ENCODE measurements at regions not wholly inside any gene's neighbourhood (a gene's known extent, or its start where the extent isn't known, plus 50 kb on each side); places are given as distances from the start of the nearest gene placed in this dataset.
A peak's percentile ranks its signal among the peaks of the same experiment; 100 is the strongest.
"Not testable (repeated sequence)": the region's sequence is repeated elsewhere in the genome, so short reads cannot be mapped to it uniquely, and the experiment has no call there.

DNA sequence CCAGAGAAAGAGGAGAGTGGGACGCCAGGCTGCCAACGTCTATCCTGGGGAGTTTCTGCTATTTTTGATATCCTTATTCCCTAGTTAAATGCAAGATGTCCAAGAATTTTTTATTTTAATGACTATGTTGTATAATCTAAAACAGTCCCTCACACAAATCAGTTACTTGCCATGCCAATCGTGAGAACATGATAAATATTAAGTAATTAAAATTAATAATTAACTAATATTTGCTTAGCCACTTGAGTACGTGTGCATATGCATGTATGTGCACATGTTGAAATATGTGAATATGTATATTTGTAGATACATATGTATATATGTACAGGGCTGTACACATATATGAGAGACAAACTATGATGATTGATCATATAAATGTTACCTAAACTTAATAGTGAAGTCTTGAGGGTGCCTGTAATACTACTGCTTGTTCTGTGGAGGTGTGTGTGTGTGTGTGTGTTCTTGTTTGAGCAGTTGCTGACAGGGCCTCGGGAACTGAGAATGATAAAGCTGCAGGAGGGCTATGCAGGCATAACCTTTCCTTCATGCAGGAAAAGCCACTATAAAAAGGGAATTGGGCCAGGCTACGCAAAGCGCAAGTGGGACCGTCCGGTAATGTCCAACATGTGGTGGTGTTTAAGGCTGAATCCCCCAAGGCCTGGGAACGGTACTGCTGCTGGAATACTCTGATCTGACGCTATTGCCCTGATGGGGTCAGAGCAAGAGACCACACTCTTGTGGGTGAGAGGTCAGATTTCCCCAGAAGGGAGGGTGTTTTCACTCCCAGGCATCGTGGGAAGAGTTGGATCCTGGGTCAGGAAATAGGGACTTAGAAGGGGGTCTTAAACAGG is 148.3 kb upstream of the TBX18 start:
- DNase-seq = no peak

GRCh38 chr6:84910906-84911607 is 146.7 kb upstream of the TBX18 start:
- DNase-seq = no peak

DNA sequence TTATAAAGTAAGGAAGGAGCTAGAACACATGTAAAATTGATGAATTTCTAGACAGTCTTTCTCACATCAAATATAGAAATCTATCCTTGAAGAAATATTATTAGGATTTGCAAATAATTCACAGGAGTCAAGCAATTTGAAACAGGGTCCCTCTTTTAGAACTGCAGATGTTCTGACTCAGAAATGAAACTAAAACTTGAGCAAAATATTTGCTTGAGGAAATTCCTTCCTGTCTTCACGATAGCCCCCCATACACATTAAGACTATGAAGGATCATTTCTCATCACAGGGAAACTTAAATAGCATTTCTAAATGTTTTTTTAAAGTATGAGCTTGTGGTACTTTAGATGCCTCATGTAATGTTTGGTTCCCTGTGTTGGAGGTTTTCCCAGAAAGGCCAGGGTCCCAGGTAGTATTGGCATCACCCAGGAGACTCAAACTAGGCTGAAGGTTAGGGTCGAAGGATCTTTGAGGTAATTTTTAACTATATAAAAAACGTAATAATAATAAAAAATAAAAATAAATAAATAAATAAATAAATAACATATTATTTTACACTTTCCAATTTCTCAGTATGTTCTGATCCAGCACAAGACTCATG is 144.0 kb upstream of the TBX18 start:
- DNase-seq = no peak

DNA sequence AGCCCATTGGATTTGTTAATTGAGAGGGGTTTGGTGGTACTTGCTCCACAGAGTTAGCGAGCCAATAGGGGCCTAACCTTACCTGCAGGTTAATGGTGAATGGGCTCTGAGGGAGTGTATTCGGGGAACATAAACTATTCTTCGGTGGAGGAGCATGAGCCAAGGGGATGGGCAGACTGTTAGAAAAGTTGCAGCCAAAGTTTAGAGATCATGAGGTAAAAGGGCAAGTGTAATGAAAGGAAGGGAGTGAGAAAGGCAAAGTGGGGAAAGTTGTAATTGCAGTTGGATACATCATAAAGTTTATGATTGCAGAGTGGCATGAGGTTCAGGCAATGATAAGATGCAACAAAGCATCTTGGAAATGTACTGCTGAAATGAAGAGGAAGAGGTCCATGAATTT is 142.1 kb upstream of the TBX18 start:
- DNase-seq = no peak

- DNase-seq = no peak
Observed at GRCh38 chr6:84905823-84906222, 141.4 kb upstream of the TBX18 start.

- DNase-seq = no peak
Observed at GRCh38 chr6:84902354-84902928, 138.0 kb upstream of the TBX18 start.

DNA sequence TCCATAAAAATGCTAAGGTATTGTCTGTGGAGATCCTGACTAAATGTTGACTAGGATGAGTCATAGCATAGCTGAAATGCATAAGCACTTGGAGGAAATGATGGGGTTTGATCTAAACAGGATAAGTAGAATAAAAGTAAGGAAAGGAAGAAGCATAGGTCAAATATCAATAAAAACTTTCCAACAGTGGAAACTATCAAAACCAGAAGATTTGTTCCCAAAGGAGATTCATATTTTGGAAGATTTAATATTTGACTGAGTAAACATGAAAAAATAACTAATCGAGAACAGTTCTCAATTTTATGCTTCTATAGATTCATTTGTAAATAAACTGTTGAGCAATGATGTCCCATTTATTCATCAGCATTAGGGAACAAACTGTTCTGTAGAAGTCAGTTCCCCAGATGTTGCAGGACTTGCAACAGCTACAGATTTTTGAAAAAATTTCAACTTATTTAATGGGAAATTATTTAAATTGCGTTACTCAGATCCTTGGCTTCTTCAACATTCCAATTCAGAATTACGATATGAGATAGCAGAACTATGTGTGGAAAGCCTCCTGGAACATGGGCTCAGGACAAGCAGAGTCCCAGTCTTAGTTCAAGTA is 133.7 kb upstream of the TBX18 start:
- peak; percentile 24 to 59 for DNase-seq

DNA sequence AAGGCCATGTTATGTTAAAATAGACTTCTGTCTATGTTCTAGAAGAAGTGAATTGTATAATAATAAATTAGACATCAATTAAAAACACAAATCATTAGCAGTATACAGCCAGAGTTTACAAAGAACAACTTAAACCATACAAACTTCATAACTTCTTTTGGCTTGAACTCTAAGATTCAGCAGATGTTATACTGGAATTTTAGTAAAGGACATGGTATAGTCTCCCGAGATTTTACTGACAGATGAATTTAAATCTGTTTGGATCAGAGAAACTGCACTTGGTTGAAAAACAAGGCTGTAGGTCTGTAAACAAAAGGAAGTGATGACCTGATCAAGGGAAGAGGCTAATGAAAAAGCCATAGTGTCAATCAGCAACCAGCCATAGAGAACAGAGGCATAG is 132.6 kb upstream of the TBX18 start:
- DNase-seq = no peak

GRCh38 chr6:84892671-84893070 is 128.3 kb upstream of the TBX18 start:
- DNase-seq = no peak

- DNase-seq = no peak
Observed at GRCh38 chr6:84882768-84883766, 118.7 kb upstream of the TBX18 start.

- DNase-seq = not testable (repeated sequence)
Observed at GRCh38 chr6:84879385-84879784, 115.0 kb upstream of the TBX18 start.

DNA sequence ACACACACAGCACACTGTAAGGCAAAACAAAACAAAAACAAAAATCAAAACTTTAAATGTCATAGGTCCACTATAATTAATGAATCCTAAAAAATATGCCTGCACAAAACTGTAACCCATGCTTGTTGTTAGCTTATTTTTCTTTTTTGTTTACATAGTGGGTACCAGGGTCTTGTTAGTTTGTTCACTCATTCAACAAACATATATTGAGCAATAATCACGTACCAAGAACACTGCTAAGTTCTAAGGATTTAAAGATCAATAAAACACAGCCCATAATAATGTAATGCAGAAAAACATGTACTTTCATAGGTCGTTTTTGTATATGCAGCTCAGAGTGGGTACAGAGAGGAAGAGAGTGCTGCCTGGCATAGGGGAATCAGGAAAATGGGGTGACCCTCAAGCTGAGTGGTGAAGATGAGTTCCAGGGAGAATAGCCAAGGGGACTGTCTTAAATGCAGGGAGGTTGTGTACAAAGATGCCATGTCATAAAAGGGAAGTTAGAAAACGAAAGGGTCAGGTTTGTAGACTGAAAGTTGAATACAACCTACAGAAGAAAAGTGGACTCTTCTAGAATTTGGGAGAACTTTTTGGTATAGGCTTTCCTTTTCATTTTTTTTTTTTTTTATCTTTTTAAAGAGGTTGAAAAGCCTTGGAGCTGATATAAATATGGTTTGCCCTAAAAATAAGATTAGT is 113.3 kb upstream of the TBX18 start:
- DNase-seq = no peak

GRCh38 chr6:84876723-84877514 is 112.5 kb upstream of the TBX18 start:
- no peak for DNase-seq

DNA sequence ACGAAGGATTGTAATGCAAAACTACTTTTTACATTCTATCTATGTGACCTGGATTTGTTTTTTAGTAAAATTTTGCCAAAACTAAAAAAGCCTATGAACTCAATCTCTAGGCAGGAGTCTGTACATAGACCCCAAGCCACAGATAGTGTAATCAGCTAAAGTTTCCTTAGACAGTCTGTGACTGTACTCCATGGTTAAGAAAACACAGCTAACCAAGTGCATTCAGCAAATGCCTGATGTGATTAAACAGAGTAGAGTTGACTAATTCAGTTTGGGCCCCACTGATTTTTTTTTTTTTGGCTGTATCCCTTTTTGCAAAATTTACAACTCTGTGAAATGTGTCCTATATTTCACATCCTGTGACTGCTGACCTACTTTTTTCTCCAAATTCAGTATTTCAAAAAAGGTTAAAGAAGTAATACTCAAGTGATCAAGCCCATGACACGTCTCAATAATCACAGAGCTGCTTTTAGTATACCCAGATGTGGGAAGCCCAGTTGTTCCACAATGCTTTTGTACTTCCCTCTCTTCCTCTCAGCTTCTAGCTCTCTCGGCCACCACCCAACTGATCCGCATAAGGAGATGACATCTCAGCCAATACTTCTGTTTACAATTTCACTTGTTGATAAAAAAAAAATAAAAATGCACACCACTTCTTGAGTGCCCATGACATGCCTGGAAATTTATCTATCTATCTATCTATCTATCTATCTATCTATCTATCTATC is 108.8 kb upstream of the TBX18 start:
- DNase-seq = no peak

- no peak for DNase-seq
Observed at GRCh38 chr6:84871925-84872324, 107.5 kb upstream of the TBX18 start.

DNA sequence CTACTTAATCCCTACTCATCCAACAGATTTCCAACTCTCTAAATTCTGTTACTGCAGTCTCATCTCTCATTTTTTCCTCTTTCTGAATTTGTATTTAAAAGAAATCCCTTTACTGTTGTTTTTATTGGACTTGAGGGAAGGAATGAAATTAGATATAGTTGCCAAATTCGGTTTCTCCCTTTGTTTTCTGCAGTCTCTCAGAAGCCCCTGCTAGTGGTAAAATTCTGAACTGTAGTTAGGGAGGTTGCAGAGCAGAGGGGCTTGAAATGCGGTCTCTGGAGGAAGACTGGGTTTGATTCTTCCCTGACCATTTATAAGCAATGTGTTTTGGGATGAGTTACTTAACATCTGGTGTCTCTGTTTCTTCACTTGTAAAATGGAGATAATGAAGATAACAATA is 106.3 kb upstream of the TBX18 start:
- DNase-seq = no peak

DNA sequence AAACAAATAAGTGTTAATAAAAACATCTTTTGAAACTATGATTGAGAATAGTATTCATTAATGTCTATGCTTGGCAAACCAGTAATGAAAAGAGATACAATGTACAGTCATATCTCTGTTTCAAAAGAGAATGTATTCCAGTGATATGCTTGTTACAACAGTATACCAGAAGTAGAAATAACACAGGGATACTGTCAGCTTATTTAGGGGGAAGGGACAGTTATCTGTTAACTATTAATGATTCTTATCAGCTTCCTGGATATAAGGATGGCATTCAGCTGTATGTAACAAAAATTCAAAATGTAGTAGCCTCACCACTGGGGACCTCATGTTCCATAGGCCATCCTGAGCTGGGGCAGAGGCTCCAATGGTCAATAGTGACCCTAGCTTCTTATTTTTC is 103.8 kb upstream of the TBX18 start:
- DNase-seq = no peak

- DNase-seq = no peak
Observed at GRCh38 chr6:84867521-84867920, 103.1 kb upstream of the TBX18 start.

DNA sequence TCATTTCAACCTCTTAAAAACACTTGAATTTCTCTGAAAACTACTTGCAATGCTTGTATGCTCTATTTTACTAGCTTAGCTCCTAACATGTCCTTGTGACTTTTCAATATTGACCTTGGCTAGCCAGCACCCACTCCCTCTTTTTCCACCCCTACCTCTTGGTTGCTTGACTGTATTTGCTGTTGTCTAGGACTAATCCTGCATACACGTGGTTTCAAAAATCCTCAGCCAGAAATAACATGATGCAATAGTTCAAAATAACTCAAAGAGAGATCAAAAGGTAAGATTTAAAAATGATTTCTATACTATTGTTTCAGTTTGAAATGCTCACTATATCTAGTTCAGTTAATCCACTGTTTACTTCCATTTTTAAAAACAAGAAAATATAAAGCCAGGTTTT is 102.3 kb upstream of the TBX18 start:
- no peak for DNase-seq

- not testable (repeated sequence) for DNase-seq
Observed at GRCh38 chr6:84865372-84865771, 101.0 kb upstream of the TBX18 start.
